AG09319 (cell line): ENCODE measurements at regions not wholly inside any gene's neighbourhood (a gene's known extent, or its start where the extent isn't known, plus 50 kb on each side); places are given as distances from the start of the nearest gene placed in this dataset.

Experiments used
- DNase-seq: peaks from one replicate; pipeline ENCODE4 v3.0.0-alpha.2; 2010; ENCODE audit warnings: low read depth; ENCODE audit errors: extremely low read depth
- TF ChIP-seq, protein P1 (sequence below): IDR thresholded peaks from 2 replicates; pipeline ENCODE4 v1.5.1; 2011; ENCODE audit warnings: low read depth, mild to moderate bottlenecking, inconsistent platforms, low read length, moderate library complexity

GRCh38 chr7:27361522-27361921 is 118.9 kb downstream of the EVX1 start:
- TF ChIP-seq, protein P1, sequence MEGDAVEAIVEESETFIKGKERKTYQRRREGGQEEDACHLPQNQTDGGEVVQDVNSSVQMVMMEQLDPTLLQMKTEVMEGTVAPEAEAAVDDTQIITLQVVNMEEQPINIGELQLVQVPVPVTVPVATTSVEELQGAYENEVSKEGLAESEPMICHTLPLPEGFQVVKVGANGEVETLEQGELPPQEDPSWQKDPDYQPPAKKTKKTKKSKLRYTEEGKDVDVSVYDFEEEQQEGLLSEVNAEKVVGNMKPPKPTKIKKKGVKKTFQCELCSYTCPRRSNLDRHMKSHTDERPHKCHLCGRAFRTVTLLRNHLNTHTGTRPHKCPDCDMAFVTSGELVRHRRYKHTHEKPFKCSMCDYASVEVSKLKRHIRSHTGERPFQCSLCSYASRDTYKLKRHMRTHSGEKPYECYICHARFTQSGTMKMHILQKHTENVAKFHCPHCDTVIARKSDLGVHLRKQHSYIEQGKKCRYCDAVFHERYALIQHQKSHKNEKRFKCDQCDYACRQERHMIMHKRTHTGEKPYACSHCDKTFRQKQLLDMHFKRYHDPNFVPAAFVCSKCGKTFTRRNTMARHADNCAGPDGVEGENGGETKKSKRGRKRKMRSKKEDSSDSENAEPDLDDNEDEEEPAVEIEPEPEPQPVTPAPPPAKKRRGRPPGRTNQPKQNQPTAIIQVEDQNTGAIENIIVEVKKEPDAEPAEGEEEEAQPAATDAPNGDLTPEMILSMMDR: no peak
- no peak for DNase-seq

DNA sequence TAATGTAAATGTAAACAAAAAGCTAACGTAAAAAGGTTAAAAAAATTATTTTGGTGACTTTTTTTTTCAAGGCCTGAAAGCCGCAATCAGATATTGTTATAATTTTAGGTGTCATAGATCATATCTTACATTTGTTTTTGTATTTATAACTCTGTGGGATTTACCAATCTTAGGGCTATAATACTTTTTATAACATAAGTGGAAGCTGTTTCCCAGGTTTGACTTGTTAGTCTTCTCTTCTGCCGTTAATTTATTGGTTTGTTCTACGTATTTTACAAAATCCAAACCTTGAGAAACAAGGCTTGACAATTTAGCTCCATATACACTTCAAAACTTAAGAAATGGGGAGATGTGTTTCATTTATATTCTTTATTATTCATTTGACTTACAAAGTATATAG is 119.4 kb downstream of the EVX1 start:
- DNase-seq: no peak
- TF ChIP-seq, protein P1: no peak

DNA sequence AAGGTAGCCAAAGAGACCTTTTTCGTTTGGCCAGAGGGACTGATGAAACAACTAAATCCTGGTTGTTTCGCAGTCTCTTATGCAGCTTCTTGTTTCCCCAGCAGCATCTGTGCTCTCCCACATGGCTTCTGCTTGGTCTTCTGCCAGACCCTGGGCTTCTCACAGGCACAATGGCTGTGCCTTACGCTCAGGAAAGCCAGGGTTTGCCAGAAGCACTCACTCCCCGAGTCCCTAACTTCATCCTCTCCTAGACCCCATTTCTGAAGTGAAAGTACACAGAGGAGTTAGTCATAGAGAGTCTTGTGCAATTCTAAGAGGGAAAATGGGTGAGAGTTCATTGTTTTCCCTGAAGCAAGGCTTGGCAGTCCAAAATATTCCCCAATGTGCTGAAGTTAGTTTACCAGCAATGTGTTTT is 121.7 kb downstream of the EVX1 start:
- TF ChIP-seq, protein P1: no peak
- DNase-seq: peak; percentile 36

- TF ChIP-seq, protein P1: no peak
- no peak for DNase-seq
Measured at GRCh38 chr7:27367179-27367932, 124.8 kb downstream of the EVX1 start.

DNA sequence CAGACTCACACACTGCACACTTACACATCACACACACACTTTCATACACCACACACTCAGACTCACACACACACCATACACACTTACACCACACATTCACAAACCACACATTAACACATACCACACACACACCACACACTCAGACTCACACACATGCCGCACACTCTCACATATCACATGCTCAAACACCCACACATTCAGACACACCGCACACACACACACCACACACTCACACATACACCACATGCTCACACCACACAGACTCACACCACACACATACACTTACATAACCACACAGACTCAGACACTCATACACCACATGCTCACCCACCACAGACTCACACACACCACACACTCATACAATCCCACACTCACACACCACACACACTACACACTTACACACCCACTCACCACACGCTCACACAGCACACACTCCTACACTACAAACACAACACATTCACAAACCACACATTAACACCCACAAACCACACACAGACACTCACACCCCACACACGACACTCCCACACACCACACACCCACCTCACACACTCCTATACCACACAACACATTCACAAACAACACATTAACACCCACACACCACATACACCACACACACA is 125.4 kb downstream of the EVX1 start:
- TF ChIP-seq, protein P1: no peak
- DNase-seq: no peak

DNA sequence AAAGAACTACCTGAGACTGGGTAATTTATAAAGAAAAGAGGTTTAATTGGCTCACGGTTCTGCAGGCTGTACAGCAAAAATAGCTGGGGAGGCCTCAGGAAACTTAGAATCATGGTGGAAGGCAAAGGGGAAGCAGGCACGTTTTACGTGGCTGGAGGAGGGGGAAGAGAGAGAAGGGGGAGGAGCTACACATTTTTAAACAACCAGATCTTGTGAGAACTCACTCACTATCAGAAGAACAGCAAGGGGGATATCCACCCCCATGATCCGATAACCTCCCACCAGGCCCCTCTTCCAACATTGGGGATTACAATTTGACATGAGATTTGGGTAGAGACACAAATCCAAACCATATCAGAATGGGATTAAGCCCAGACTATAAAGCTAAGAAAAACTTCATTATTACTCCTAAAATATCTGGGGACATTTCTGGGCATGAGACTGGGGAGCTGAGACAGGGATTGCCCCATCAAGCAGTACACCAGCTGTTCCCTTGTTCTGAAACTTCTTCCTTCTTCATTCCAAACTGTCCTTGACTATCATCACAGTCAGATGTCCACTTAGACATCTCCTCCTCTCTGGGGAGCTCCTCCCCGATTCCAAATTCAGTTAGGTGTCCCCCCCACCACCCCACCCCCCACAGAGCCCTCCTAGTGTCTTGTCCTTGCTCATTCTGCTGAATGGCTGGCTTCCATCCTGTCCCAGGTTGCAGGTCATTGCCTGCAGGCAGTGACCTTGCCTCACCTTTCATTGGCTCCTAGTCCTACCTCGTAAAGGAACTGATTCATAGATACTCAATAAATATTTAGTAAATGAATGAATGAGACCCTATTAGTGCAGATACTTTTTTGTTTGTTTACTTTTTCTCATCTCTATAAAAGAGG is 132.6 kb downstream of the EVX1 start:
- TF ChIP-seq, protein P1: no peak
- DNase-seq: no peak
